ENCODE measurements at regions not wholly inside any gene's neighbourhood (a gene's known extent, or its start where the extent isn't known, plus 50 kb on each side); places are given as distances from the start of the nearest gene placed in this dataset.

- TF ChIP-seq EZH2 (IDR thresholded peaks at IDR 0.05; ENCODE audit: insufficient read depth, poor library complexity, severe bottlenecking) (no peak), EZH2phosphoT487 (IDR thresholded peaks at IDR 0.05; ENCODE audit: insufficient read depth, low read depth) (no peak)
Observed at GRCh38 chr4:100022792-100023222, 72.7 kb upstream of the H2AZ1 start.
